Keratinocyte (primary cell): ENCODE measurements at regions not wholly inside any gene's neighbourhood (a gene's known extent, or its start where the extent isn't known, plus 50 kb on each side); places are given as distances from the start of the nearest gene placed in this dataset.

Source experiments
- DNase-seq: peaks from one replicate; pipeline ENCODE4 v3.0.0-alpha.2; 2011; ENCODE audit warnings: low read depth, missing footprints, low spot score
- FAIRE-seq: peaks from 2 replicates; lab custom pipeline; 2011; peaks lifted over from hg19 to GRCh38; lab: Jason Lieb, UNC
- H2AFZ ChIP-seq: 2 replicates; pipeline ENCODE4 v1.6.0; 2012; ENCODE audit warnings: low read length, control low read depth, inconsistent platforms; ENCODE audit not compliant: control insufficient read depth
- H3K27ac ChIP-seq: 2 replicates; pipeline ENCODE4 v1.5.1; 2011; ENCODE audit warnings: low read length; ENCODE audit not compliant: control insufficient read depth, insufficient read depth
- H3K27me3 ChIP-seq: 3 replicates; pipeline ENCODE4 v1.6.0; 2011; ENCODE audit warnings: low read length; ENCODE audit not compliant: control insufficient read depth, insufficient read depth; ENCODE audit errors: extremely low read depth
- H3K36me3 ChIP-seq, 2 experiments: 2 replicates in 1 of 2; 3 replicates in 1 of 2; pipeline ENCODE4 v1.5.1; 2011; ENCODE audit warnings: low read length in 2 of 2, mild to moderate bottlenecking in 1 of 2; ENCODE audit not compliant: control insufficient read depth in 2 of 2, insufficient read depth in 2 of 2; ENCODE audit errors: extremely low read depth in 1 of 2
- H3K4me1 ChIP-seq: 3 replicates; pipeline ENCODE4 v1.5.1; 2011; ENCODE audit warnings: low read length; ENCODE audit not compliant: control insufficient read depth, insufficient read depth; ENCODE audit errors: extremely low read depth
- H3K4me2 ChIP-seq: 3 replicates; pipeline ENCODE4 v1.6.0; 2011; ENCODE audit warnings: low read depth, low read length; ENCODE audit not compliant: control insufficient read depth, insufficient read depth; ENCODE audit errors: extremely low read depth
- H3K4me3 ChIP-seq, 3 experiments: fragments of 200-600 bp in 1 of 3; sonication (generic) in 1 of 3; 2 replicates in 2 of 3; 3 replicates in 1 of 3; pipeline ENCODE4 v1.5.1; 2011 to 2016; ENCODE audit warnings: low read length in 3 of 3, mild to moderate bottlenecking in 3 of 3, control low read depth in 2 of 3, inconsistent platforms in 1 of 3, low read depth in 1 of 3, mixed read lengths in 1 of 3, mixed run types in 1 of 3, moderate library complexity in 1 of 3; ENCODE audit not compliant: control insufficient read depth in 2 of 3, insufficient read depth in 2 of 3; ENCODE audit errors: extremely low read depth in 1 of 3
- H3K79me2 ChIP-seq: 2 replicates; pipeline ENCODE4 v1.6.0; 2012; ENCODE audit warnings: low read length; ENCODE audit not compliant: control insufficient read depth, insufficient read depth
- H3K9ac ChIP-seq: 3 replicates; pipeline ENCODE4 v1.6.0; 2011; ENCODE audit warnings: low read length; ENCODE audit not compliant: control insufficient read depth, insufficient read depth; ENCODE audit errors: extremely low read depth
- H3K9me1 ChIP-seq: 3 replicates; pipeline ENCODE4 v1.6.0; 2011; ENCODE audit warnings: low read length; ENCODE audit not compliant: control insufficient read depth, insufficient read depth; ENCODE audit errors: extremely low read depth
- H3K9me3 ChIP-seq: 2 replicates; pipeline ENCODE4 v1.5.1; 2012; ENCODE audit warnings: low read depth, low read length; ENCODE audit not compliant: control insufficient read depth
- H4K20me1 ChIP-seq: 3 replicates; pipeline ENCODE4 v1.6.0; 2011; ENCODE audit warnings: low read length; ENCODE audit not compliant: control insufficient read depth, insufficient read depth; ENCODE audit errors: extremely low read depth
- CTCF ChIP-seq, 3 experiments: IDR thresholded peaks in 1 of 3; conservative IDR thresholded peaks in 1 of 3; optimal IDR thresholded peaks in 1 of 3; 2 replicates in 2 of 3; 3 replicates in 1 of 3; pipeline versions ENCODE3 to v1.5.1; 2011; ENCODE audit warnings: low read length in 3 of 3, mild to moderate bottlenecking in 3 of 3, moderate library complexity in 2 of 3, control low read depth in 1 of 3, inconsistent platforms in 1 of 3; ENCODE audit not compliant: insufficient read depth in 2 of 3; ENCODE audit errors: extremely low read depth in 1 of 3
- EZH2 ChIP-seq: IDR thresholded peaks from one replicate; pipeline ENCODE4 v1.6.1; 2012; ENCODE audit warnings: inconsistent platforms, mild to moderate bottlenecking, low read length, moderate library complexity
- dilution Hi-C: fragments of 300-500 bp; cut with MboI; formaldehyde crosslinking; loops from one replicate; pipeline ENCODE4 v1.7.0; 2020; ENCODE audit warnings: low sequenced_read_pairs; ENCODE audit not compliant: extremely low pct_ligation_motif_present

DNA sequence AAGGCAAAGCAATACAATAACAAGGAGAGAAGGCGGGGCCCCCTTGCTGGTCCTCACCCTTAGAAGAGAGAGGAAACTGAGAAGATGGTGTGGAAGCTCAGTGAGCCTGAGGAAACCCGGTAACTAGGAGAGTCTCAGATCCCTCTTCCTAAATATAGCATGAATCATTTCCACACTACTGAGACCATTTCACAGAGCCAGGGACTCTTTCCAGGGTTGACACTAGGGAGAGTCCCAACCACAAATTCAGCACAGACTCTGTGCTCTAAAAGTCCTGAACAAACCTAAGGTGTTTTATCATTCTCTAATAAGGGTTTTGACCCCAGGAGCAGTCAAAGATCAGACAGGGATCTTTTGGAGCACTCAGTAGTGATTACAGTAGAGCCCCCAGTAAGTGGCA lies 647.7 kb downstream of the KCNT2 start:
- no peak overlapping the region for H2AFZ ChIP-seq
- dilution Hi-C loops, result no loop called here
- no peak overlapping the region for H3K27ac ChIP-seq
- H3K9me3 ChIP-seq, result no peaks in the 10 kb centered on the region
- DNase-seq (no peak), FAIRE-seq (no peak)
- H3K79me2 ChIP-seq, result no peaks in the 10 kb centered on the region
- peaks cover 16% of the 10 kb centered on the region for H3K4me1 ChIP-seq
- TF ChIP-seq EZH2, result no peak
- no peak for TF ChIP-seq CTCF (optimal IDR thresholded peaks at IDR 0.05 in 1 of 3, IDR thresholded peaks at IDR 0.05 in 1 of 3, conservative IDR thresholded peaks at IDR 0.05 in 1 of 3; ENCODE audit: extremely low read depth in 1 of 3, insufficient read depth in 2 of 3, low read length in 3 of 3)
- H3K36me3 ChIP-seq, result no peaks in the 10 kb centered on the region
- H3K4me2 ChIP-seq, result no peak overlapping the region
- H4K20me1 ChIP-seq, result no peaks in the 10 kb centered on the region
- H3K27me3 ChIP-seq, result no peaks in the 10 kb centered on the region
- H3K9ac ChIP-seq, result no peak overlapping the region
- H3K9me1 ChIP-seq, result no peaks in the 10 kb centered on the region
- no peak overlapping the region for H3K4me3 ChIP-seq

- Histone ChIP-seq H3K4me2 (no peak overlapping the region), H3K79me2 (no peaks in the 10 kb centered on the region), H3K27ac (peak overlapping the region; percentile 36), H3K36me3 (no peaks in the 10 kb centered on the region), H3K9ac (no peak overlapping the region), H3K4me1 (peaks cover 6% of the 10 kb centered on the region), H3K4me3 (no peak overlapping the region), H3K27me3 (no peaks in the 10 kb centered on the region), H4K20me1 (no peaks in the 10 kb centered on the region), H2AFZ (peak overlapping the region; percentile 14), H3K9me3 (no peaks in the 10 kb centered on the region), H3K9me1 (no peaks in the 10 kb centered on the region)
- dilution Hi-C loops, result no loop called here
- TF ChIP-seq CTCF (optimal IDR thresholded peaks at IDR 0.05 in 1 of 3, IDR thresholded peaks at IDR 0.05 in 1 of 3, conservative IDR thresholded peaks at IDR 0.05 in 1 of 3; ENCODE audit: extremely low read depth in 1 of 3, insufficient read depth in 2 of 3, low read length in 3 of 3), result no peak
- no peak for TF ChIP-seq EZH2
- peak; percentile 54 for DNase-seq
- FAIRE-seq, result peak; percentile 94
Measured at GRCh38 chr1:195958131-195958530, 650.1 kb downstream of the KCNT2 start.
